ENCODE measurements at regions not wholly inside any gene's neighbourhood (a gene's known extent, or its start where the extent isn't known, plus 50 kb on each side); places are given as distances from the start of the nearest gene placed in this dataset.

GRCh38 chr7:21364801-21365271, 63.0 kb upstream of the SP4 start:
- no peak overlapping the region for H3K4me2 ChIP-seq (ENCODE audit: insufficient read depth, low read length)
- H3K36me3 ChIP-seq (ENCODE audit: insufficient read depth, low read length), result no peaks in the 10 kb centered on the region
- no peak overlapping the region for H3K4me3 ChIP-seq (ENCODE audit: low read depth in 1 of 2, low read length in 2 of 2)
- DNase-seq (no peak), ATAC-seq (ENCODE audit: insufficient read depth, low read depth) (no peak)
- H3K79me2 ChIP-seq (ENCODE audit: insufficient read depth, low read length), result no peaks in the 10 kb centered on the region
- no peak overlapping the region for H3K9ac ChIP-seq (ENCODE audit: low read depth, low read length)
- no peak for TF ChIP-seq EZH2 (IDR thresholded peaks at IDR 0.05; ENCODE audit: borderline replicate concordance, low read depth, low read length, severe bottlenecking)
- TF ChIP-seq, protein P1, sequence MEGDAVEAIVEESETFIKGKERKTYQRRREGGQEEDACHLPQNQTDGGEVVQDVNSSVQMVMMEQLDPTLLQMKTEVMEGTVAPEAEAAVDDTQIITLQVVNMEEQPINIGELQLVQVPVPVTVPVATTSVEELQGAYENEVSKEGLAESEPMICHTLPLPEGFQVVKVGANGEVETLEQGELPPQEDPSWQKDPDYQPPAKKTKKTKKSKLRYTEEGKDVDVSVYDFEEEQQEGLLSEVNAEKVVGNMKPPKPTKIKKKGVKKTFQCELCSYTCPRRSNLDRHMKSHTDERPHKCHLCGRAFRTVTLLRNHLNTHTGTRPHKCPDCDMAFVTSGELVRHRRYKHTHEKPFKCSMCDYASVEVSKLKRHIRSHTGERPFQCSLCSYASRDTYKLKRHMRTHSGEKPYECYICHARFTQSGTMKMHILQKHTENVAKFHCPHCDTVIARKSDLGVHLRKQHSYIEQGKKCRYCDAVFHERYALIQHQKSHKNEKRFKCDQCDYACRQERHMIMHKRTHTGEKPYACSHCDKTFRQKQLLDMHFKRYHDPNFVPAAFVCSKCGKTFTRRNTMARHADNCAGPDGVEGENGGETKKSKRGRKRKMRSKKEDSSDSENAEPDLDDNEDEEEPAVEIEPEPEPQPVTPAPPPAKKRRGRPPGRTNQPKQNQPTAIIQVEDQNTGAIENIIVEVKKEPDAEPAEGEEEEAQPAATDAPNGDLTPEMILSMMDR (IDR thresholded peaks at IDR 0.05; ENCODE audit: borderline replicate concordance, extremely low read depth, low read length, poor library complexity, severe bottlenecking), result no peak
- no peak overlapping the region for H2AFZ ChIP-seq (ENCODE audit: low read depth, low read length)
- no peaks in the 10 kb centered on the region for H3K27me3 ChIP-seq (ENCODE audit: insufficient read depth, low read length, poor library complexity)
- no peaks in the 10 kb centered on the region for H4K20me1 ChIP-seq (ENCODE audit: insufficient read depth, low read length)
- no peaks in the 10 kb centered on the region for H3K9me3 ChIP-seq (ENCODE audit: insufficient read depth, low read length, severe bottlenecking)
- H3K27ac ChIP-seq (ENCODE audit: low read length), result no peak overlapping the region
- no peaks in the 10 kb centered on the region for H3K4me1 ChIP-seq (ENCODE audit: insufficient read depth, low read length)

DNA sequence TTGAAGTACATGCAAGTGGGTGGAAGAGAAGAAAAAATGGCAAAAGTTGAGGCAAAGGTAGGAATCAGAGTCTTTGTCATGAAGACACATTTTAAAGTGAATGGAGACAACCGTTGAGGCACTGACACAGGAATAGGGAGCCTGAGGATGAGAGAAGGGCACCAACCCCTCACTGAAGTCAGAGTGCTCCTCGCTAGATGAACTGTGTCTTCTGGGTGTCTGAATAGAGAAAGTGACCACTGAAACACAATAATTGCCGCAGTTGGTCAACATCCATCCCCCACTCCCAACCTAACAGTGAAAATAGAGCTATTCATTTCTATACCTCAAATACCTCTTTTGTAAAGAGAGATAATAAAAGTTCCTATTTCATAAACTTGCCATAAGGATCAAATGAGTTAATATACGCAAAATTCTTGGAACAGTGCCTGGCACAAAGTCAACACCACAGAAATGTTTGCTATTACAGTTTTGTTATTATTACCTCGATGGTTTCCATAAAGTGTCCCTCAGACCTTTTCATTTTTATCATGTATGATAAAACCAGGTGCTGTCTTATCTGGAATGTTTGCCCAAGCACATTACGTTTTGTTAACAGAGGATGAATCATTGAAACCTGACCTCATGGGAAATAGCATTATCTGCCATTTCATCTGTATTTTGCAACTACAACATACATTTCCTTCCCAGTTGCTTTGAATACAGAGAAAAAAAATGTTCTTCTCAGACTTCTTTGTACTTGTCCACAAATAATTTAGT, 61.8 kb upstream of the SP4 start:
- H3K4me1 ChIP-seq (ENCODE audit: insufficient read depth, low read length), result no peaks in the 10 kb centered on the region
- H2AFZ ChIP-seq (ENCODE audit: low read depth, low read length), result no peak overlapping the region
- TF ChIP-seq, protein P1 (IDR thresholded peaks at IDR 0.05; ENCODE audit: borderline replicate concordance, extremely low read depth, low read length, poor library complexity, severe bottlenecking), result no peak
- no peak for TF ChIP-seq EZH2 (IDR thresholded peaks at IDR 0.05; ENCODE audit: borderline replicate concordance, low read depth, low read length, severe bottlenecking)
- H3K27ac ChIP-seq (ENCODE audit: low read length), result no peak overlapping the region
- H3K79me2 ChIP-seq (ENCODE audit: insufficient read depth, low read length), result no peaks in the 10 kb centered on the region
- no peak overlapping the region for H3K9ac ChIP-seq (ENCODE audit: low read depth, low read length)
- H3K27me3 ChIP-seq (ENCODE audit: insufficient read depth, low read length, poor library complexity), result no peaks in the 10 kb centered on the region
- no peaks in the 10 kb centered on the region for H4K20me1 ChIP-seq (ENCODE audit: insufficient read depth, low read length)
- no peaks in the 10 kb centered on the region for H3K9me3 ChIP-seq (ENCODE audit: insufficient read depth, low read length, severe bottlenecking)
- DNase-seq (no peak), ATAC-seq (ENCODE audit: insufficient read depth, low read depth) (no peak)
- no peak overlapping the region for H3K4me2 ChIP-seq (ENCODE audit: insufficient read depth, low read length)
- H3K36me3 ChIP-seq (ENCODE audit: insufficient read depth, low read length), result no peaks in the 10 kb centered on the region
- no peak overlapping the region for H3K4me3 ChIP-seq (ENCODE audit: low read depth in 1 of 2, low read length in 2 of 2)

GRCh38 chr7:21367081-21367480, 60.8 kb upstream of the SP4 start:
- Histone ChIP-seq H3K9me3 (ENCODE audit: insufficient read depth, low read length, severe bottlenecking) (no peaks in the 10 kb centered on the region), H3K36me3 (ENCODE audit: insufficient read depth, low read length) (no peaks in the 10 kb centered on the region), H3K27ac (ENCODE audit: low read length) (no peak overlapping the region), H3K9ac (ENCODE audit: low read depth, low read length) (no peak overlapping the region), H4K20me1 (ENCODE audit: insufficient read depth, low read length) (no peaks in the 10 kb centered on the region), H3K27me3 (ENCODE audit: insufficient read depth, low read length, poor library complexity) (no peaks in the 10 kb centered on the region), H3K4me3 (ENCODE audit: low read depth in 1 of 2, low read length in 2 of 2) (no peak overlapping the region), H3K4me1 (ENCODE audit: insufficient read depth, low read length) (no peaks in the 10 kb centered on the region), H2AFZ (ENCODE audit: low read depth, low read length) (no peak overlapping the region), H3K79me2 (ENCODE audit: insufficient read depth, low read length) (no peaks in the 10 kb centered on the region), H3K4me2 (ENCODE audit: insufficient read depth, low read length) (no peak overlapping the region)
- DNase-seq (no peak), ATAC-seq (ENCODE audit: insufficient read depth, low read depth) (no peak)
- TF ChIP-seq EZH2 (IDR thresholded peaks at IDR 0.05; ENCODE audit: borderline replicate concordance, low read depth, low read length, severe bottlenecking), result no peak
- TF ChIP-seq, protein P1 (IDR thresholded peaks at IDR 0.05; ENCODE audit: borderline replicate concordance, extremely low read depth, low read length, poor library complexity, severe bottlenecking), result no peak

Measured in DND-41 (cell line).